H1 (cell line): ENCODE measurements at regions not wholly inside any gene's neighbourhood (a gene's known extent, or its start where the extent isn't known, plus 50 kb on each side); places are given as distances from the start of the nearest gene placed in this dataset.

Experiments used
- CTCF ChIA-PET: fragments of 300-600 bp; sonication (Branson Sonifier 250); formaldehyde crosslinking; loops from one replicate; lab custom pipeline; 2021; ENCODE audit not compliant: partially characterized antibody; lab: Charles Lee
- POLR2A ChIA-PET: fragments of 300-600 bp; sonication (Branson Sonifier 250); formaldehyde crosslinking; loops from one replicate; lab custom pipeline; 2021; ENCODE audit warnings: inconsistent platforms; ENCODE audit not compliant: partially characterized antibody; lab: Charles Lee
- DNase-seq, 2 experiments: peaks; one replicate each; pipeline versions ENCODE4 v3.0.0 to v3.0.0-alpha.2; 2010 to 2022; ENCODE audit warnings: low spot score in 2 of 2, low read depth in 1 of 2, mixed read lengths in 1 of 2
- FAIRE-seq: peaks from 2 replicates; lab custom pipeline; 2011; peaks lifted over from hg19 to GRCh38; lab: Jason Lieb, UNC
- H2AFZ ChIP-seq: 2 replicates; pipeline ENCODE4 v1.8.1; 2012; ENCODE audit warnings: low read length, inconsistent platforms
- H2AK5ac ChIP-seq: 2 replicates; pipeline ENCODE4 v1.6.1; 2013; ENCODE audit warnings: low read depth, low read length
- H2BK120ac ChIP-seq: replicated peaks from 2 replicates; pipeline ENCODE3; 2013; ENCODE audit warnings: low read depth, low read length, inconsistent platforms
- H2BK12ac ChIP-seq: 2 replicates; pipeline ENCODE4 v1.6.1; 2013; ENCODE audit warnings: low read depth, low read length
- H2BK15ac ChIP-seq: 2 replicates; pipeline ENCODE4 v1.6.1; 2013; ENCODE audit warnings: low read length
- H2BK20ac ChIP-seq: 2 replicates; pipeline ENCODE4 v1.6.1; 2013; ENCODE audit warnings: low read length
- H2BK5ac ChIP-seq: 2 replicates; pipeline ENCODE4 v1.6.1; 2013; ENCODE audit warnings: low read depth, low read length
- H3K14ac ChIP-seq: 2 replicates; pipeline ENCODE4 v1.6.1; 2013; ENCODE audit warnings: inconsistent platforms; ENCODE audit not compliant: insufficient read length
- H3K18ac ChIP-seq: 2 replicates; pipeline ENCODE4 v1.6.1; 2013; ENCODE audit warnings: low read length; ENCODE audit errors: extremely low read depth
- H3K23ac ChIP-seq: 2 replicates; pipeline ENCODE4 v1.6.1; 2013; ENCODE audit warnings: inconsistent platforms; ENCODE audit not compliant: insufficient read length
- H3K23me2 ChIP-seq: 2 replicates; pipeline ENCODE4 v1.6.1; 2013; ENCODE audit warnings: low read depth, low read length
- H3K27ac ChIP-seq: 2 replicates; pipeline ENCODE4 v1.6.1; 2011; ENCODE audit warnings: low read depth, low read length, inconsistent platforms
- H3K27me3 ChIP-seq, 4 experiments: replicated peaks in 1 of 4; 1 replicate in 1 of 4; 2 replicates in 3 of 4; pipeline versions ENCODE4 v1.6.1 to v1.8.1; 2011 to 2013; ENCODE audit warnings: low read length in 3 of 4, mild to moderate bottlenecking in 3 of 4, inconsistent platforms in 2 of 4, mixed read lengths in 2 of 4, moderate library complexity in 1 of 4; ENCODE audit not compliant: control insufficient read depth in 3 of 4, insufficient read depth in 3 of 4; ENCODE audit errors: extremely low read depth in 1 of 4
- H3K36me3 ChIP-seq, 4 experiments: 2 replicates each; pipeline versions ENCODE4 v1.6.1 to v1.8.1; 2011 to 2013; ENCODE audit warnings: mild to moderate bottlenecking in 4 of 4, low read length in 3 of 4, moderate library complexity in 2 of 4, control low read depth in 1 of 4, inconsistent platforms in 1 of 4; ENCODE audit not compliant: insufficient read depth in 4 of 4, control insufficient read depth in 2 of 4
- H3K4ac ChIP-seq: replicated peaks from 2 replicates; pipeline ENCODE3; 2013; ENCODE audit warnings: low read length, low read depth, mixed read lengths, inconsistent platforms; ENCODE audit not compliant: insufficient read length
- H3K4me1 ChIP-seq, 4 experiments: replicated peaks in 1 of 4; 1 replicate in 1 of 4; 2 replicates in 3 of 4; pipeline versions ENCODE4 v1.6.1 to v1.8.1; 2011 to 2013; ENCODE audit warnings: low read length in 3 of 4, inconsistent platforms in 2 of 4, mixed read lengths in 1 of 4; ENCODE audit not compliant: insufficient read depth in 4 of 4, control insufficient read depth in 3 of 4
- H3K4me2 ChIP-seq, 2 experiments: 2 replicates each; pipeline versions ENCODE4 v1.6.1 to v1.8.1; 2011 to 2013; ENCODE audit warnings: low read depth in 2 of 2, low read length in 2 of 2, control low read depth in 1 of 2, inconsistent platforms in 1 of 2, mild to moderate bottlenecking in 1 of 2; ENCODE audit not compliant: insufficient read depth in 1 of 2
- H3K4me3 ChIP-seq, 4 experiments: fragments of 200-600, 300-600 bp in 1 of 4; sonication (generic), shearing (Covaris generic), sonication (Bioruptor Twin) in 1 of 4; 2 replicates each; pipeline versions ENCODE4 v1.5.1 to v1.8.1; 2011 to 2016; ENCODE audit warnings: low read length in 4 of 4, low read depth in 3 of 4, control low read depth in 2 of 4, inconsistent platforms in 2 of 4, mild to moderate bottlenecking in 2 of 4, mixed read lengths in 1 of 4, moderate library complexity in 1 of 4; ENCODE audit not compliant: insufficient read depth in 2 of 4; ENCODE audit errors: extremely low read depth in 1 of 4
- H3K56ac ChIP-seq: replicated peaks from 2 replicates; pipeline ENCODE3; 2013; ENCODE audit warnings: low read depth, mild to moderate bottlenecking, mixed read lengths, low read length, inconsistent platforms; ENCODE audit not compliant: insufficient read length
- H3K79me1 ChIP-seq: 2 replicates; pipeline ENCODE4 v1.6.1; 2013; ENCODE audit warnings: low read depth, low read length, control low read depth
- H3K79me2 ChIP-seq, 2 experiments: 2 replicates each; pipeline versions ENCODE4 v1.6.1 to v1.8.1; 2012 to 2013; ENCODE audit warnings: low read length in 2 of 2, mild to moderate bottlenecking in 2 of 2, inconsistent platforms in 1 of 2; ENCODE audit not compliant: insufficient read depth in 2 of 2, control insufficient read depth in 1 of 2
- H3K9ac ChIP-seq, 4 experiments: replicated peaks in 1 of 4; 1 replicate in 1 of 4; 2 replicates in 3 of 4; pipeline versions ENCODE4 v1.6.1 to v1.8.1; 2011 to 2013; ENCODE audit warnings: low read depth in 3 of 4, low read length in 3 of 4, control low read depth in 2 of 4, mild to moderate bottlenecking in 2 of 4, moderate library complexity in 2 of 4, inconsistent platforms in 1 of 4; ENCODE audit errors: extremely low read depth in 1 of 4
- H3K9me3 ChIP-seq, 2 experiments: 2 replicates each; pipeline versions ENCODE4 v1.6.1 to v1.8.1; 2012 to 2013; ENCODE audit warnings: mild to moderate bottlenecking in 2 of 2, moderate library complexity in 2 of 2, control low read depth in 1 of 2, inconsistent platforms in 1 of 2, low read depth in 1 of 2, low read length in 1 of 2, mixed read lengths in 1 of 2; ENCODE audit not compliant: insufficient read depth in 2 of 2
- H4K20me1 ChIP-seq, 2 experiments: replicated peaks in 1 of 2; 2 replicates each; pipeline versions ENCODE3 to v1.8.1; 2011 to 2013; ENCODE audit warnings: inconsistent platforms in 2 of 2, low read length in 2 of 2, mild to moderate bottlenecking in 1 of 2; ENCODE audit not compliant: insufficient read depth in 2 of 2, control insufficient read depth in 1 of 2
- H4K5ac ChIP-seq: 2 replicates; pipeline ENCODE4 v1.6.1; 2013; ENCODE audit warnings: low read length, low read depth, mixed read lengths, inconsistent platforms; ENCODE audit not compliant: insufficient read length
- H4K8ac ChIP-seq: 2 replicates; pipeline ENCODE4 v1.8.0; 2013; ENCODE audit warnings: mild to moderate bottlenecking, moderate library complexity, low read length, inconsistent platforms; ENCODE audit not compliant: insufficient read depth; ENCODE audit errors: extremely low read depth
- H4K91ac ChIP-seq: replicated peaks from 2 replicates; pipeline ENCODE3; 2013; ENCODE audit warnings: low read length, mixed read lengths, inconsistent platforms; ENCODE audit not compliant: insufficient read length
- ATF2 ChIP-seq: IDR thresholded peaks from 2 replicates; pipeline ENCODE4 v1.6.1; 2012; ENCODE audit warnings: low read length, inconsistent platforms
- BCL11A ChIP-seq, 2 experiments: IDR thresholded peaks; one replicate each; pipeline ENCODE4 v1.6.1; 2011; ENCODE audit warnings: low read depth in 2 of 2, low read length in 2 of 2, mild to moderate bottlenecking in 2 of 2
- BRCA1 ChIP-seq: IDR thresholded peaks from 2 replicates; pipeline ENCODE4 v1.6.1; 2012; ENCODE audit warnings: low read depth, low read length, improper control_type of control experiment
- CREB1 ChIP-seq: IDR thresholded peaks from 2 replicates; pipeline ENCODE4 v1.6.1; 2012; ENCODE audit warnings: inconsistent platforms
- KDM1A ChIP-seq: fragments of 200-600, 300-600 bp; sonication (generic); IDR thresholded peaks from 2 replicates; pipeline ENCODE4 v1.7.1; 2016; ENCODE audit warnings: mild to moderate bottlenecking, low read length, borderline replicate concordance
- RFX5 ChIP-seq: IDR thresholded peaks from 2 replicates; pipeline ENCODE4 v1.6.1; 2011; ENCODE audit warnings: low read depth, low read length, improper control_type of control experiment, borderline replicate concordance
- SP2 ChIP-seq: IDR thresholded peaks from 2 replicates; pipeline ENCODE4 v1.6.1; 2012; ENCODE audit warnings: mild to moderate bottlenecking, low read length, inconsistent platforms
- YY1 ChIP-seq: IDR thresholded peaks from 2 replicates; pipeline ENCODE4 v1.6.1; 2011; ENCODE audit warnings: low read depth, mild to moderate bottlenecking, low read length
- WGBS, 2 experiments: shearing (Covaris generic) in 1 of 2; methylation state at CpG; one replicate each; pipeline versions ENCODE4 v1.1.6 to v1.1.7; 2013 to 2015; ENCODE audit warnings: low lambda C conversion rate in 2 of 2, mixed read lengths in 2 of 2, inconsistent platforms in 1 of 2, low coverage in 1 of 2, missing lambda C conversion rate in 1 of 2; ENCODE audit not compliant: insufficient replicate concordance in 2 of 2, insufficient coverage in 1 of 2, insufficient read length in 1 of 2; ENCODE audit errors: extremely low coverage in 1 of 2, missing lambda C conversion rate in 1 of 2; 5-methylcytosine and 5-hydroxymethylcytosine counted together
- TF ChIP-seq, protein P1 (sequence below), 3 experiments: IDR thresholded peaks; 1 replicate in 2 of 3; 2 replicates in 1 of 3; pipeline versions ENCODE4 v1.5.1 to v1.6.1; 2011; ENCODE audit warnings: low read length in 3 of 3, mild to moderate bottlenecking in 3 of 3, inconsistent platforms in 2 of 3, low read depth in 1 of 3, moderate library complexity in 1 of 3; ENCODE audit not compliant: insufficient read depth in 1 of 3; ENCODE audit errors: control extremely low read depth in 1 of 3
- TF ChIP-seq, protein P2 (sequence below): IDR thresholded peaks from 2 replicates; pipeline ENCODE4 v1.6.1; 2011; ENCODE audit warnings: low read depth, mild to moderate bottlenecking, low read length; ENCODE audit not compliant: insufficient read depth

DNA sequence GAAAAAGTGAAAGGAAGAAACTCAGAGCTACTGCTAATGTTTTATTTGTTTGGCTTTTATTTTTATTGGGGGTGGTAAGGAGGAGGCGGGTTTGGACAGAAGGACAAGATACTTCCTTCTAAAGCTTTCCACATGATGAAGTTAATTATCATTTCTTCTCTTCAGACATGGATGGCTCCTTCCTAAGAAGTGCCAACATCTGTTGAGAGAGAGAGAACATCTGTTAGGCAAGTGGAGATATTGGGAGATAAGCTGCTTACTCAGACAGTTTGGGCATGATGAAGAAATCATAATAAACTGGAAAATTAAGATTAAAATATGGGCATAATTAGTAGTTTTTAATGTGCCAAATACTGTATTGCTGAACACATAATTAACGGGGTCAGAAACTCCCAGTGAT lies 535.7 kb upstream of the INTU start:
- Histone ChIP-seq H3K79me1 (no peaks in the 10 kb centered on the region), H3K18ac (no peak overlapping the region), H3K36me3 (no peaks in the 10 kb centered on the region), H4K20me1 (no peaks in the 10 kb centered on the region), H2BK15ac (no peak overlapping the region), H2BK5ac (no peak overlapping the region), H3K4me3 (no peak overlapping the region), H2AFZ (no peak overlapping the region), H3K27me3 (no peaks in the 10 kb centered on the region), H3K4me1 (no peaks in the 10 kb centered on the region), H3K14ac (no peak overlapping the region), H3K9me3 (no peaks in the 10 kb centered on the region; a peak in 1 of 4 replicates), H3K79me2 (no peaks in the 10 kb centered on the region), H2BK20ac (no peak overlapping the region), H3K27ac (no peak overlapping the region), H3K23me2 (no peaks in the 10 kb centered on the region), H3K4me2 (no peak overlapping the region), H3K56ac (no peak overlapping the region), H2BK12ac (no peak overlapping the region), H3K23ac (no peak overlapping the region), H4K91ac (no peak overlapping the region), H2BK120ac (no peak overlapping the region), H4K8ac (no peak overlapping the region), H2AK5ac (no peak overlapping the region), H4K5ac (no peak overlapping the region), H3K4ac (no peak overlapping the region), H3K9ac (no peak overlapping the region)
- no peak for FAIRE-seq
- WGBS, 2 experiments = 95% methylated on average over 2 of the region's 2 CpGs; no CpG with 5 or more reads in 1 of the 2 experiments
- CTCF ChIA-PET = interaction anchor here (1.5 kb wide), 1 partner anchor 255 kb away, joined by 3 read pairs; no protein-coding TSS in a partner anchor
- DNase-seq = no peak
- POLR2A ChIA-PET = no interaction called here
- TF ChIP-seq ATF2 (no peak), BRCA1 (no peak), BCL11A (IDR thresholded peaks at IDR 0.05; ENCODE audit: low read depth in 2 of 2, low read length in 2 of 2) (no peak), RFX5 (no peak), KDM1A (no peak), SP2 (no peak), YY1 (no peak), CREB1 (no peak)
- TF ChIP-seq, protein P1, sequence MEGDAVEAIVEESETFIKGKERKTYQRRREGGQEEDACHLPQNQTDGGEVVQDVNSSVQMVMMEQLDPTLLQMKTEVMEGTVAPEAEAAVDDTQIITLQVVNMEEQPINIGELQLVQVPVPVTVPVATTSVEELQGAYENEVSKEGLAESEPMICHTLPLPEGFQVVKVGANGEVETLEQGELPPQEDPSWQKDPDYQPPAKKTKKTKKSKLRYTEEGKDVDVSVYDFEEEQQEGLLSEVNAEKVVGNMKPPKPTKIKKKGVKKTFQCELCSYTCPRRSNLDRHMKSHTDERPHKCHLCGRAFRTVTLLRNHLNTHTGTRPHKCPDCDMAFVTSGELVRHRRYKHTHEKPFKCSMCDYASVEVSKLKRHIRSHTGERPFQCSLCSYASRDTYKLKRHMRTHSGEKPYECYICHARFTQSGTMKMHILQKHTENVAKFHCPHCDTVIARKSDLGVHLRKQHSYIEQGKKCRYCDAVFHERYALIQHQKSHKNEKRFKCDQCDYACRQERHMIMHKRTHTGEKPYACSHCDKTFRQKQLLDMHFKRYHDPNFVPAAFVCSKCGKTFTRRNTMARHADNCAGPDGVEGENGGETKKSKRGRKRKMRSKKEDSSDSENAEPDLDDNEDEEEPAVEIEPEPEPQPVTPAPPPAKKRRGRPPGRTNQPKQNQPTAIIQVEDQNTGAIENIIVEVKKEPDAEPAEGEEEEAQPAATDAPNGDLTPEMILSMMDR (IDR thresholded peaks at IDR 0.05; ENCODE audit: control extremely low read depth in 1 of 3, insufficient read depth in 1 of 3, low read depth in 1 of 3, low read length in 3 of 3) = no peak
- TF ChIP-seq, protein P2, sequence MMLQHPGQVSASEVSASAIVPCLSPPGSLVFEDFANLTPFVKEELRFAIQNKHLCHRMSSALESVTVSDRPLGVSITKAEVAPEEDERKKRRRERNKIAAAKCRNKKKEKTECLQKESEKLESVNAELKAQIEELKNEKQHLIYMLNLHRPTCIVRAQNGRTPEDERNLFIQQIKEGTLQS = no peak
